ENCODE measurements at regions not wholly inside any gene's neighbourhood (a gene's known extent, or its start where the extent isn't known, plus 50 kb on each side); places are given as distances from the start of the nearest gene placed in this dataset.
"Not testable (repeated sequence)": the region's sequence is repeated elsewhere in the genome, so short reads cannot be mapped to it uniquely, and the experiment has no call there.

DNA sequence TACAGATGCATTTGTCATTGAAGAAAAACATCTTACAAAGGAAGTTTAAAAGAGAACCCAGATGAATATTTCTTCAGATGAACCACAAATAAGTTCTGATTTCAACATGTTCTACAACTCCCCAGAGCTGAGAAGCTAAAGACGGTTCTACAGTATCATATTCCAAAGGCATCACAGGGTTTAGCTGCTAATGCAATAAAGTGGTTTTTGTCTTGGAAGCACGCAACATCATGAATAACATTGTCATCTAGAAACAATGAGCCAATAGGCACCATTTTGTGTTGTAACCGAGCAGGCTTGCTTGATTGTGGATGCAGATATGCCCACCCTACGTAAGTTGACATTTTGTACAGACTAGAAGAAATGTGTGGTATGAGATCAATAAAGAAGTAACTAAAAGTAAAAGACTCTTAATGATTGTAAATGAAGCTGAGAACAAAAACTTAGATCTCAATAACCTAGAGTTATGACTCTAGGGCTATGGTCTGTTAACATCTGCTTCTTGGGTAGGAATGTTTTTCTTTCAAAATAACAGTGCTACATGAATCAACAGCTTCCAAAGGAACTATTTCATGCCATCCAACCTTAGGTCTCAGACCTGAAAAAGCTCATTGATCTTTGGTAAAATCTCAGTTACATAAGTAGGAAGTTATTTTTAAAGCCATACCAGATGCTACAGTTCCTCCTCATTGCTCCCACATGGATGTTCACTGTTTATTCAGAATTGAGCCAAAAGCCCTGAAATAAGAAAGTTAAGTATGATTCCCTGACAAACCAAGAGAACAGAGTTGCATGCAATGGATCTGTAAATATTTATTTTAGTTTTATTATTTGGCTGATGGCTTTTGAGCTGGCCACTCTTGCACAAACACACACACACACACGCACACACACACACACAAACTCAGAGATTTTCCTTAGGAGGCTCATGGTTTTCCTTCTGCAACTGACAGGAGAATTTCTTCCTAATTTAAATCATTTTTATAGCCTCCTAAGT is 118.7 kb upstream of the SLCO6A1 start:
- DNase-seq, result no peak

DNA sequence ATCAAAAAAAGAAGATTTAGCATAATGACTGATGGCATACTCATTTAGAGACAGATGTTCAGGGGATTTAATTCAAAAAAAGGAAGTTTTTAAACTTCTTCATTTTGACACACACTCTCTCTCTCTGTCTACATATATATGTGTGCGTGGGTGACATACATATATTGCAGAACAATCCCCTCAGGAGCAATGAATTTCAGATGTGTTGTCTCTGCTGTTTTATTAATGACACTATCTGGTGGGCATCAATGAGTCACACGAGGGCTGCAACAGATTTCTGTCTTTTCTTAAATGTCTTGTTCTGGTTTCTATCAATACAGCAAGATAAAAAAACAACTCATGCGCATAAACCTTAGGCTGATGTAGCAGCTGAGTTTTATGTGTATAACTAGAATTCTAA is 123.5 kb upstream of the SLCO6A1 start:
- no peak for DNase-seq

DNA sequence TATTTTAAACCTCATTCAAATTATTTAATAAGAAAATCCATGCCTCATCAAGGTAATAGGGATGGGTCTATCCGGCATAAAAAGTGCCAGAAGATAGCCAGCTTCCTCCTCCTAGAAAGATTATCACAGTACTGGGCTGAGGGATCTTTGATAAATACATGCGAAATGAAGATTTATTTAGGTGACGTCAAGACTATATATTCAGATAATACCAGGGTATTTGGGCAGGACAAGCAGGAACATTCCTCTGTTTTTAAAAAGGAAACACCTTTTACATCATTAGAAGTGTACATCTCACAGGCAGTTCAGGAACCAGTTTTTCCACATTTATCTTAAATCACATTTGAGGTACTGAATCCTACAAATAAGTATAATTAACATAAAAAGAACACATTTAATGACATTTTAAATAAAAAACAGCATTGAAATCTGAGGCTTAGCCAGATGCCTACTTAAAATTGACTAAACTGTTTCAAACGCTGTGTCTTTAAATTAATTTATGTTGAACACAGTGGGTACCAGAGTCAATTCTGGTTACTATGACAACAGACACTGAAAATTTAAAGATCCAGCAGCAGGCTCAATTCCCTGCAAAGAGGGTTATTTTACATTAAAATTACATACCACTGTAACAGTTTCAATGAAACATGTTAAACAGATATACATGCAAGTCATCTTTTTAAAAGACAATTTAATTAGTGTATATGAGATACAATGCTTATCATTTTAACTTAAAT is 124.7 kb upstream of the SLCO6A1 start:
- DNase-seq, result no peak

DNA sequence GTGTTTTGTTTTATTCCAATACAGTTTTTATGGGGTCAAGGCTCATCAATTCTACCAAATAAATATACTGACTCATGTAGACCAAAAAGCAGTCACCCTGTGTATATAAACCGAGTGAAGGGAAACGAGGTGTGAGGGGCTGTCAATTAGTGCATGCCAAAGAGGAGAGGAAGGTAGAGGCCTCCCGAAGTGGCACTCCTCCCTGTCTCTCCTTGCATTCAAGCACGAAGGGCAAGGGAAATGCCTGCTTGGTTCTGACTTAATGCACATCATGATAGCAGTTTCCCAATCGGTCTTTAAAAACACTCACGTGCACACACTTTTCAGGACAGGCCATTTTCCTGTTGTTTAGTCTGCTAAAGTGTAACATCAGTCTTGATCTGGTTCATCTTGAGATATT is 125.6 kb upstream of the SLCO6A1 start:
- no peak for DNase-seq

DNA sequence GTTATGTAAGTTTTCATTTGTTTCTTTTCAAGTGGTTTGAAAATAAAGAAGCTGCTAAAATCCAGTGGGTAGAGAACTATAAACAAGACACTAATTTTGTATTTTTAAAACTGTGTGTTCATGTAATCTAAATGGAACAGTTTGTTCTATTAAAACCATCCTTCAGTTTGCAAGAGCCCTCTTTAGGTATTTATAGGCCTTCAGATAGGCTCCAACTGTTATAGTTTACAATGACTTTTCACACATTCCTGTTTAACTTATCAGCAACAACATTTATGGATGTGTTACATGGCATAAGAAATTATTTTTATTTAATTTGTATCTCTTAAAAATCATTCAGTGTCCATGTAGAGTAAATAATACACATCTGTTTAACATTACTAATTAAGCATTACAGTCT is 126.7 kb upstream of the SLCO6A1 start:
- no peak for DNase-seq

DNA sequence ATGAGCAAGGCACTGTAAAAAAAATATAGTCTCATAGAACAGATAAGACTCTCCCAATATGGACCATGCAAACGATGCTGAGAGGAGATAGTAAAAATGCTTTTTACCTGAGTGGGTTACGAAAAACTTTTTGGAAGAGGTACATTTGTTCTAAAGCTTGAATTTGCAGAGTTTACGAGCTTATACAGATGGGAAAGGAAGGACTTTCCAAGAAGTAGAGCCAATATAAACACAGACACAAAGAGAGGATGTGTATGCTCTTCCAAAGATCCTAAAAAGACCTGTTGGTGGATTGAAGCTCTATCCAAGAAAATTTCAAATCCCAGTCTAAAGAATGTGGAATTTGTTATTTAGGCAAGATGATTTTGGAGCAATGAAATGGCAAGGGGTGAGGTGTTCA is 127.1 kb upstream of the SLCO6A1 start:
- DNase-seq, result no peak

DNA sequence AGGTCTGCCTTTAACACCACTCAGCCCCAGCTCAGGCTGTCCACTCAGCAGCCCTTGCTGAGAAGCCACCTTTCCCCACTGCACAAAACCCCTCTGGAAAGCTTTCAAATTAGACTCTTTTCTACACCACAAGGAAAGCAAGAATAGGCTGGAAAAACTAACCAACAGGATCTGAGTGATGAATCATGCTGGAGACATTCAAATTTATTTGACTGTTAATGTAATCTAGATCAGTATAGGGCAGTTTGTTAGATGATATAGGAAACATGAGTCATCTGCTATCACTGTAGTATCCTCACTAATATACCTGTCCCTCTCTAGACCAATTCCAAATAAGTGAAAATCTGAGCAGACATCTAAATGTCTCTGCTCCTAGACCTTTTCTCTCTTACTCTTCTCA is 127.8 kb upstream of the PAM start:
- DNase-seq, result no peak

DNA sequence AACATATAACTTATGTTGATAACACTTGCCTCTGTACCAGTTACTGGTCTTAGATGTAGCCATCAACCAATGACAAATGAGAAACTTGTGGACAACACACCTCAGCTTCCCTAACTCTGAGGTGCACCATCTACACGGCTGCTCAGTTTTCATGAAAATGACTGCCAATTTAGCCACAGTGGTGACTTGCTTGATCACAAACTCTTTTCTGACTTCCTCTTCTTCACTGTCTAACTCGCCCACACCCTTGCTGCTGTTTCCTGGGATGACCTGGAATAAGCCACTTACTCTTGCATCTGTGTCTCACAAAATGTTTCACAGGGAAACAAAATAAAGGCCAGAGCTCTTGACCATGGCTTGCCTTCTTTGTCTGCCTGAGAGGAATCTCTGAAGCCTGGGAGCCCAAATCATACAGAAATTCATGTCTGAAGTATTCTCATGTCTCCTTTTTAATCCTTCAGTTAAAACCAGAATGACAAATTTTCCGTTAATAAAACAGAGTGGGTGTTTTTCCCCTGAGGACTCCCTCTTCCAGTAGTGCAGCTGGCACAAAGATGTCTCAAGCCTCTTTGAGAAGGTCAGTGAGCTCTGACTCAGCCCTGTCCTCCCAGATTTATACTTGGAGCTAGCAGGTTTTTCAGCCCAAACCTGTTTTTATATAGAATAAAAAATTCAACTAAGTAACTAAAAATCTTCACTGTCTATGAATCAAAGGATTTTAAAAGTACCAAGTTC is 126.5 kb upstream of the PAM start:
- no peak for DNase-seq

DNA sequence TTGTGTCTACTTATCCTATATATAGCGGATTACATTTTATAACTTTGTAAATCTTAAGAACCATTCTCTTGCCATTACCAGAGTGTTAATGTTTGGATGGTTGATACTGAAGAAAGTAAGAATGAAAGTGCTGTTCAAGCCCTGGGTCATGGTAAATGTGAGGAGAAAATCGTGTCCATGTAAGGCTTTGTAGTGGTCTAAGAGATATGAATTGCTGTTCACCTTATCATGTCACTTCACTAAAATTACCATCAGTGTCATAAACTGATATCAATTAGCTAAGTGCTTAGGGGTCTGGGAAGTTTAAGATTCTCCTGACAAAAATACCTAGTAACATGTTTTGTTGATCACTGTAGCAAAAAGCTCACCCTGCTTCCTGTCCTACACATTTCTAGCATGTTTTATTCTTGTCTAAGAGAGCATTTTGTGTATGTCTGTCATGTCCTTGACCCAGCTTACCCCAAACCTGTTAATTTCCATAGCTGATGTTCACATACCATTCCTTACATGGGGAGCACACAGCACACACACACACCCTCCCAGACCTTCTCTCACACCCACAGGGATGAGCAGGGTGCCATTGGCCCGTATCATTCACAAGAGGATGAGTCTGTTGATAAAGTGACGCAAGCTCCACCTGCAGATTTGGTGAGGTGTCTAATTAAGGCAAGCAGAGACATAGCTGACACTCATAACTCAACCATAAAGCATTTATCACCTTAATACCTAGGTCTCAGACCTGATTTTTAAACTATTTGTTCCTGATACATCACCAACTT is 125.1 kb upstream of the PAM start:
- no peak for DNase-seq

DNA sequence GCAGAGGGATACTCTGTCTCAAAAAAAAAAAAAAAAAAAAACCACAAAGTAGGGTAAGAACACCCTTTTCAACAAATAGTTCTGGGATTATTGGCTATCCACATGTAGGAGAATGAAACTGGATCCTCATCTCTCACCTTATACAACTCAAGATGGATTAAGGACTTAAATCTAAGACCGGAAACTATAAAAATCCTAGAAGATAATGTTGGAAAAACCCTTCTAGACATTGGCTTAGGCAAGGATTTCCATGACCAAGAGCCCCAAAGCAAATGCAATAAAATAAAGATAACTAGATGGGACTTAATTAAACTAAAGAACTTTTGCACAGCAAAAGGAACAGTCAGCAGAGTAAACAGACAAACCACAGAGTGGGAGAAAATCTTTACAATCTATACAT is 119.7 kb upstream of the PAM start:
- not testable (repeated sequence) for DNase-seq

DNA sequence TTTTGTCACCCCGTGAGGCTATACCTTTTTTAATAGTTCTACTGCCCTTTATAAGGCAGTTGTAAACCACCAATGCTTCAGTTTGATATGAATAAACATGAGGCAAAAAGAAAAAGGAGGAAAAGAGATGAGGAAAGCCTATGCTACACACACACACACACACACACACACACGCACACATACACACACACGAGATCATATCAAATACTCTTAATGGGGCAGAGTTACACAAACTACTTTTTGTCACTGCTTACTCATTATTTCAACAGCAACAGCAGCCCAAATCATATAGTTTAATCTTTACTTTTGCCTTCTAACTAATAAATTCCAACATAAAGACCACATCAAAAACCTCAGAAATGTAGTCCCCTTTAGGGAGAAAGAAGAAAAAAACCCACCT is 116.8 kb upstream of the PAM start:
- no peak for DNase-seq

DNA sequence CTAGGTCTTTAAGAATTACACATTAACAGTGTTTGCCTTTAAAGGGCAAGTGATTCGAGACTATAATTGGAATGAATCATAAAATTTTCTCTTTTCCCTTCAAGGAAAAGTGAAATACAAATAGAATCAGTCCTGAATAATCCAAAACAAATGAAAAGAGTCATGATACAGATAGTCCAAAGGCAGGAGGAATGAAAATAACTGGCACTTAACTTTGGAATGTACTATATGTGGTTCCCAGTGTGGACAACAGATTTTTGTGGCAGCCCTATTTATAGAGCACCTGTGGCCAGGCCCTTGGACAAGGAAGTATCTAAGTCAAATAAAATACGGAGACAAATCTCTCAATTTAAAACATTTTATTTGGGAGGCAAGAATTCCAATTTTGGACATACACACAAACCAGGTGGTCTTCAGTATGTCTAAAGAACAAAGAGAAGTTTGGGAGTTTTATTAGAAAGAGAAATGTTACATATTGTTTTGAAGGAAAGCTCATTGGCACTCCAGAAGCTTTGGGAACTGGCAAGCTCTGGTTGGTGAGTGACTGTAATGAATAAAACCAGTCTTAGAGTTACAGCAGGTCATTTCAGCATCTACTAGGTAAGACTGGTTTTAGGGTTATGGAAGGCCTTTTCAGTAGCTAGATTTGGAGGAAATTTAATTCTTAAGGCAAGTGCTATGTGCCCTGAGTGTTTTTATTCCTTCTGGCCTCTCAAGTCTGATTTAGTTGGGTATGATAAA is 116.0 kb upstream of the PAM start:
- no peak for DNase-seq

DNA sequence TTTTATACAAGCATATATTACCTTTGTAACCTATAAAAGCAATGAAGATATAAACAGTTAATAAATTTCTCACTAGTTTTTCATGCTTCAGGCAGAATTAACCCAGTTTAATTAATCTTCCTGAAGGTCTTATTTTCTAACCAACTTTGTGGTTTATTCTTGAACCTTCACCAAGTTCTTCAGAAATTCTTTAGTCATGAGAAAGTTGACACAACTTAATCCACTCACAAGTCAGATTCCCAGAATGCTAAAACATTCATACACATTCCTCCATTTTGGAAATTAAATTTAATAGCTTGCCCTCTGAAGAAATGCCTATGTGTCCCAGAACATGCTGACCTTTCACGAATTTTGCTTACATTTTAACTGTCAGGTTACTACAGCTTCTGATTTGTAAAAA is 105.4 kb upstream of the PAM start:
- no peak for DNase-seq

DNA sequence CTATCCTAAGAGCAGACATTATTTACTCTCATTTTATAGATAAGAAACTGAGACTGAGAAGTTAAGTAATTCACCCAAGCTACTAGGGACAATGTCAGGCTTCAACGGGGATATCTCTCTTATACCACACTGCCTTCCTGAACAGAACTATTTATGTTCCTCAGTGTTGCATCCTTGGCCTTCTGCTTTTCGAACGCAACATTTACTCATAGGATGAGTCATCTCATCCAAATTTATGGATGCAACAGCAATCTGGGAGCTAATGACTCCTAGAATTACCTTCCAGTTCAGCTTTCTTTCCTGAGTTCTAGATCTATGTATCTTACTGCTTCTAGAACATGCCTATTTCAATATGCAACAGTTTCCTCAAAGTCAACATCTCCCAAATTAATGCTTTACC is 103.6 kb upstream of the PAM start:
- DNase-seq, result no peak

DNA sequence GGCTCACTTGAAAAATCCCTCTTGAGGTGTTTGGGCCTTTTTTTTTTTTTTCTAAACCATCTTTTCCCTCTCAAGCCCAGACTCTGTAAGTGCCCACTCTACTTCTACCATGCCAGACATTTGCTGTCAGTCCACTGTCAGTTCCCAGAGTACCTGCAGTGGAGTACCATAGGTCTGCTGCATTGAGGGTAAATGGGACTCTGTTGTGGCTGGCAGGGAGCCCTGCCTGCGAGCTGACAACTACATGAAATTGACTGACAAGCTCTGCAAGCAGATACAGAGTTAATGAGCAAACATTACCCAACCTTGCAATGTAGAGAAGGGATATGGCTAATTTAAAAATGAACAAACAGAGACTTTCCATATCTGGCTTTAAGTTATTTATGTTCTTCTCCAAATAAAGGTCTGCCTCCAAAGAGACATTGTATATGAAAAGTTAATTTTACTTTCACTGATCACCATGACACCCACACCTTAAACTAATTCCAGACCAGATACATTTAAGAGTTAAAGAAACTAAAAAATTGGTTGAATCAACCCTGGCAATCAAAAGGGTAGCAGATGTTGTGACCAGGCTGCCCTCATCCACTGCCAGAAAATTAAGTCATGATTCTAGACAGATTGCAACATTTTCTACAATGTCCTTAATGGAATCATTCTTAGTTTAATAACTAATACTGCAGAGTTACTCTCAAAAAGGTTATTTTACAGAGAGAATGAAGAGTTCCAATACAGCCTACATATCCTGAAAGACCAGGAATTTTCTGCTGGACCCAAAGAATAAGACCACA is 100.4 kb upstream of the PAM start:
- no peak for DNase-seq

DNA sequence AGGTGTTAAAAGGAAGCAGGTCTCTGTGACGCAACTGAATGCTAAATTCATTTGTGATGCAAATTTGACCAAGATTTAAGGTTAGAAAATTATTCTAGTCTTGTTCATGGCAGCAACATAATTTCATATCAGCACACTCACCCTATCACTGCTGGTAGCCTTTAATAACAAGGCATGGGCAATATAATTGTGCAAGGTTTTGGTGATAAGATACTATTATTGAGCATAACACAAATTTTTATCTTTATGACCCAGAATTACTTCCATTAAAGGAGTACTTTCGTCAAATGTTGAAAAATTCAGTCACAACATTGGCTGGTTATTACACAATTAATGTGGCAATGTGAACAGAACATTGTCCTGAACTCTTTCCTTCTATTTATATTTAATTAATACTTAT is 96.0 kb upstream of the PAM start:
- DNase-seq, result no peak

DNA sequence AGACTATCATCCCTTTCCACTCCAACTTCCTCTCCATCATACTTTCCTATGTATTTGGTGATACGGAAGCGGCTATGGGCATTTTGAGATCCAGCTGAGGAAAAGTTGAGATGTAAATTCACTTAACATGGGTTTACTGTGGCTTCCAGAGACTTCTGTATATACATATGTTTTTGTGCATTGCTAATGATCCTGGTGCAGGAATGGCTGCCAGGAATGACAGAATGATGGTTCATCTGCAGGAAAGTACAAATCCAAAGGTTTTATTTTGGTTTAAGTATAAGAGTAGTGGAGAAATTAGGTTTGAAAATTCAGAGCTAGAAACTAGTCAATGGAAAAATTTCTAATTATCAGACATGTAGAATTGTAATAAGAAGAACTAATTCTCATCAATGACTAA is 95.0 kb upstream of the PAM start:
- DNase-seq, result no peak

DNA sequence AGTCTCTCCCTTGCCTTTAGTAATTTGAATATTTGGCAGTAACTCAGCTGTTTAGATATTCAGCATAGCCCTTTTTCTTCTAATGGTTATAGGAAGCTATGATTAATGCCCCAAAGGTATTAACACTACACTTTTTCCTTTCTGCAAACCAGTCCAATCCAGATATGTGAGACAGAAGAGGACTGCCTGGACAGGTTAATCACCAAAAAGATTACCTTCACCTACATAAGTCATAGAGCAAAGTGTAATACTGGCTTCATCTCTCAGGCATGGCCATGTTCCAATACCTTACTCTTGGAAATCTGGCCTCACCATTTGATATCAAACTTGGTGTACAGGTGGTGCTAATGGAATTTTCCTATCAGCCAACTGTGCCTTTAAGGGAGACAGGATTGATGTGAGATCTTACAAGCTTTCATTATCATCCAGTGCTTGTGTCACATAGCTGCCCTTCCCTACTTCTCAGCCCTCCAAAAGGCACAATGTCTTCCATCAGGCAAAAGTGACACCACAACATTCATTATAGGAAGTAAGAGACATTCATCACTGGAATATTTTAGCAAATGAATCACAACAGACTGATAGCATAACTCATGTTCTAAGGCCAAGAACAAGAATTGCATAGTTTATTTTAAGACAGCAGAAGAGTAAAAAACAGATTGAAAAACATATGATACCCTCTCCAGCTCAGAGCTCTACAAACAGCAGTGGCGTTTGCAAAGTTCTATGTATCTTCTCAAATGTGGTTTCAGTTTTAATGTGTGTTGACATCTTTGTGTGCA is 91.2 kb upstream of the PAM start:
- DNase-seq, result no peak

DNA sequence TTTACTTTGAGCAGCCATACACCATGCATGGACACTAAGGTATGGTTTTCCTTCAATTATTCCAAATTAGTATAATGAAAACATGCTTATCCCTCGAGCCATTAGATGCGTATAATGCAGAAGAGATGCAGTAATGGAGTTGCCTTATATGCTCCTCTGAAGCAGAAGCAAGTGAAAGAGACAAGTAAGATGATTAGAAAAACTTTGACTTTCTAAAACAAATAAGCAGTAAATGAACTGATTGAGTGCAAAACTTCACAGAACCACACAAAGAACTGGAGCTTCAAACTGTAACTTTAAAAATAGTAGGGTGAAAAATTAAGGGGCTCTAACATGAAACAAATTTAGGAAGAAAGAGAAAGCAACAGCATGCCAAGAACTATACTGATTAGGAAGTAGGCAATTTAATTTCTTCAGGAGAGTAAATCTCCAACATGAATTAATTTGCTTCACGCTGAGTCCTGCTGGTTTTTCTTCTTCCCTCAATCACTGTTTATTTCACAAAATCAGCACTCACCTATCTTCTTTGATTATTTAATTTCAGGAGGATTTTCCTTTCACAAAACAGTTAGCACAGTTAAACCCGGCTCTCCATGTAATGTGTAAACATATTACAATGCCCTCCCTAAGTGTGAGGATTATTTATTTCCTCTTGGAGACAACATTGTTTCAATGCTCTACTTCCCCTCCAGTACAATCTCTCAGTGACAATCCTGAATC is 90.3 kb upstream of the PAM start:
- DNase-seq, result no peak
